K562 (cell line): ENCODE measurements at regions not wholly inside any gene's neighbourhood (a gene's known extent, or its start where the extent isn't known, plus 50 kb on each side); places are given as distances from the start of the nearest gene placed in this dataset.
A peak's percentile ranks its signal among the peaks of the same experiment; 100 is the strongest.

Experiments
- ELF4 ChIP-seq: fragments of 450-650 bp; formaldehyde crosslinking; IDR thresholded peaks from 2 replicates; pipeline ENCODE4 v1.4.0; 2022; ENCODE audit warnings: missing genetic modification characterization
- MAFG ChIP-seq: fragments of 450-650 bp; conservative IDR thresholded peaks from 2 replicates; pipeline ENCODE4 v1.6.1; 2016; ENCODE audit warnings: missing genetic modification characterization, missing compliant biosample characterization
- NR2C2 ChIP-seq, 2 experiments: fragments of 200-800 bp in 1 of 2; sonication (Bioruptor generic) in 1 of 2; sonication (generic) in 1 of 2; formaldehyde crosslinking in 1 of 2; IDR thresholded peaks; 2 replicates each; pipeline versions ENCODE4 v1.6.1 to v1.8.0; 2016 to 2022; ENCODE audit warnings: mild to moderate bottlenecking in 1 of 2, missing compliant biosample characterization in 1 of 2, missing genetic modification characterization in 1 of 2, missing genetic modification reagents in 1 of 2
- RBM39 ChIP-seq: fragments of 200-400 bp; formaldehyde crosslinking; optimal IDR thresholded peaks from 2 replicates; pipeline ENCODE3; 2018; ENCODE audit warnings: low read depth, low read length
- SLC30A9 ChIP-seq: fragments of 250-450 bp; sonication (Bioruptor Pico); IDR thresholded peaks from 2 replicates; pipeline ENCODE4 v1.8.0; 2022; ENCODE audit warnings: mild to moderate bottlenecking, moderate library complexity
- SP1 ChIP-seq: sonication (generic); formaldehyde crosslinking; IDR thresholded peaks from 2 replicates; pipeline ENCODE4 v1.8.1; 2022; ENCODE audit warnings: mild to moderate bottlenecking, missing genetic modification reagents
- TFAM ChIP-seq: fragments of 250-450 bp; sonication (Bioruptor Pico); conservative IDR thresholded peaks from 2 replicates; pipeline ENCODE4 v1.5.0; 2021; ENCODE audit warnings: mild to moderate bottlenecking, moderate library complexity
- ZNF561 ChIP-seq: fragments of 450-650 bp; formaldehyde crosslinking; conservative IDR thresholded peaks from 2 replicates; pipeline ENCODE4 v1.4.0; 2020; ENCODE audit warnings: mild to moderate bottlenecking, moderate library complexity
- TF ChIP-seq, protein P1 (sequence below): sonication (generic); formaldehyde crosslinking; IDR thresholded peaks from 2 replicates; pipeline ENCODE4 v1.8.0; 2022; ENCODE audit warnings: mild to moderate bottlenecking, missing genetic modification reagents
- TF ChIP-seq, protein P2 (sequence below): fragments of 450-650 bp; IDR thresholded peaks from 2 replicates; pipeline ENCODE4 v1.7.1; 2018; ENCODE audit warnings: mild to moderate bottlenecking, low read depth; ENCODE audit not compliant: partially characterized antibody
- TF ChIP-seq, protein P3 (sequence below): fragments of 450-650 bp; formaldehyde crosslinking; IDR thresholded peaks from 2 replicates; pipeline ENCODE4 v1.4.0; 2022; ENCODE audit warnings: missing genetic modification characterization
- TF ChIP-seq, protein P4 (sequence below), 2 experiments: fragments of 450-650 bp; conservative IDR thresholded peaks; 2 replicates each; pipeline ENCODE4 v1.6.1; 2017; ENCODE audit warnings: mild to moderate bottlenecking in 2 of 2, moderate library complexity in 2 of 2
- TF ChIP-seq, protein P5 (sequence below): fragments of 250-450 bp; sonication (Bioruptor Pico); IDR thresholded peaks from 2 replicates; pipeline ENCODE4 v1.5.0; 2020; ENCODE audit warnings: mild to moderate bottlenecking, borderline replicate concordance

DNA sequence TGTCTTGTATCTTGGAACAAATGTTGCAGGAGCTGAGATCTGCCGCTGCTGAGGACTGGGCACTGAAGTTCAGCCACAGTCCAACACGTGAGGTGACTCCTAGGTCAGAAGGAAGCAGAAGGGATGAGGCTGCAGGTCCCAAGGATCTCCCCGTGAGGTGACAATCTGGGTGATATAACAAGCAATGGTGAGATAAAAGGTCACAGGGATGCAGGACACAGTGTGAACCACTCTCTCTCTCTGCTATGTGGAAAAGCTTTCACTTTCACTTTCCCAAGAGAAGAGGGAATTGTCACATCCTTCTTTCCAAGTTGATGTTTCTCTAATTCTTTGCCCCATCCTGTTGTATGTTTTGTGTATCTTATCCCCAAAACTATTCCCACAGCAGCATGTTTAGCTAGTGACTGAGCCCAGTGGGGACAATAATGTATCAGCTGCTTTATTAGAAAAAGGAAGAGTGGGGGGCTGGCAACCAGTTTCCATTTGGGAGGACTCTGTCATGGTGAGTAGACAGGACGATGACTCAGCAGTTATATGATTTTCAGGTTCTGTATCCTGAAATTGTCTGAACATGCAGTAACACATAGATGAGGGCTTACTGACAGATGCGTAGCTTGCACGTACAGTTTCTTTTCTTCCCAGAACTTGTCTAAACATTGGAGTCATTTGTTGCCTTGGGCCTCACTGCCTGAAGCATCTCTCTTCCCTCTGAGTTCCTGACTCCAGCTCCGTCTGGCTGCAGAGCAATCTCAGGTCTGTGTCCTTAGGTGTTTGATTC is 1415.8 kb upstream of the TENM3 start (continued):
- TF ChIP-seq, protein P1, sequence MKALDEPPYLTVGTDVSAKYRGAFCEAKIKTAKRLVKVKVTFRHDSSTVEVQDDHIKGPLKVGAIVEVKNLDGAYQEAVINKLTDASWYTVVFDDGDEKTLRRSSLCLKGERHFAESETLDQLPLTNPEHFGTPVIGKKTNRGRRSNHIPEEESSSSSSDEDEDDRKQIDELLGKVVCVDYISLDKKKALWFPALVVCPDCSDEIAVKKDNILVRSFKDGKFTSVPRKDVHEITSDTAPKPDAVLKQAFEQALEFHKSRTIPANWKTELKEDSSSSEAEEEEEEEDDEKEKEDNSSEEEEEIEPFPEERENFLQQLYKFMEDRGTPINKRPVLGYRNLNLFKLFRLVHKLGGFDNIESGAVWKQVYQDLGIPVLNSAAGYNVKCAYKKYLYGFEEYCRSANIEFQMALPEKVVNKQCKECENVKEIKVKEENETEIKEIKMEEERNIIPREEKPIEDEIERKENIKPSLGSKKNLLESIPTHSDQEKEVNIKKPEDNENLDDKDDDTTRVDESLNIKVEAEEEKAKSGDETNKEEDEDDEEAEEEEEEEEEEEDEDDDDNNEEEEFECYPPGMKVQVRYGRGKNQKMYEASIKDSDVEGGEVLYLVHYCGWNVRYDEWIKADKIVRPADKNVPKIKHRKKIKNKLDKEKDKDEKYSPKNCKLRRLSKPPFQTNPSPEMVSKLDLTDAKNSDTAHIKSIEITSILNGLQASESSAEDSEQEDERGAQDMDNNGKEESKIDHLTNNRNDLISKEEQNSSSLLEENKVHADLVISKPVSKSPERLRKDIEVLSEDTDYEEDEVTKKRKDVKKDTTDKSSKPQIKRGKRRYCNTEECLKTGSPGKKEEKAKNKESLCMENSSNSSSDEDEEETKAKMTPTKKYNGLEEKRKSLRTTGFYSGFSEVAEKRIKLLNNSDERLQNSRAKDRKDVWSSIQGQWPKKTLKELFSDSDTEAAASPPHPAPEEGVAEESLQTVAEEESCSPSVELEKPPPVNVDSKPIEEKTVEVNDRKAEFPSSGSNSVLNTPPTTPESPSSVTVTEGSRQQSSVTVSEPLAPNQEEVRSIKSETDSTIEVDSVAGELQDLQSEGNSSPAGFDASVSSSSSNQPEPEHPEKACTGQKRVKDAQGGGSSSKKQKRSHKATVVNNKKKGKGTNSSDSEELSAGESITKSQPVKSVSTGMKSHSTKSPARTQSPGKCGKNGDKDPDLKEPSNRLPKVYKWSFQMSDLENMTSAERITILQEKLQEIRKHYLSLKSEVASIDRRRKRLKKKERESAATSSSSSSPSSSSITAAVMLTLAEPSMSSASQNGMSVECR (CRISPR knock-in tag), result no peak
- TF ChIP-seq SLC30A9, result no peak
- TF ChIP-seq, protein P2, sequence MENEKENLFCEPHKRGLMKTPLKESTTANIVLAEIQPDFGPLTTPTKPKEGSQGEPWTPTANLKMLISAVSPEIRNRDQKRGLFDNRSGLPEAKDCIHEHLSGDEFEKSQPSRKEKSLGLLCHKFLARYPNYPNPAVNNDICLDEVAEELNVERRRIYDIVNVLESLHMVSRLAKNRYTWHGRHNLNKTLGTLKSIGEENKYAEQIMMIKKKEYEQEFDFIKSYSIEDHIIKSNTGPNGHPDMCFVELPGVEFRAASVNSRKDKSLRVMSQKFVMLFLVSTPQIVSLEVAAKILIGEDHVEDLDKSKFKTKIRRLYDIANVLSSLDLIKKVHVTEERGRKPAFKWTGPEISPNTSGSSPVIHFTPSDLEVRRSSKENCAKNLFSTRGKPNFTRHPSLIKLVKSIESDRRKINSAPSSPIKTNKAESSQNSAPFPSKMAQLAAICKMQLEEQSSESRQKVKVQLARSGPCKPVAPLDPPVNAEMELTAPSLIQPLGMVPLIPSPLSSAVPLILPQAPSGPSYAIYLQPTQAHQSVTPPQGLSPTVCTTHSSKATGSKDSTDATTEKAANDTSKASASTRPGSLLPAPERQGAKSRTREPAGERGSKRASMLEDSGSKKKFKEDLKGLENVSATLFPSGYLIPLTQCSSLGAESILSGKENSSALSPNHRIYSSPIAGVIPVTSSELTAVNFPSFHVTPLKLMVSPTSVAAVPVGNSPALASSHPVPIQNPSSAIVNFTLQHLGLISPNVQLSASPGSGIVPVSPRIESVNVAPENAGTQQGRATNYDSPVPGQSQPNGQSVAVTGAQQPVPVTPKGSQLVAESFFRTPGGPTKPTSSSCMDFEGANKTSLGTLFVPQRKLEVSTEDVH, result no peak
- TF ChIP-seq SP1 (CRISPR knock-in tag), result no peak
- TF ChIP-seq RBM39, result no peak
- no peak for TF ChIP-seq ZNF561 (CRISPR knock-in tag)
- TF ChIP-seq, protein P3, sequence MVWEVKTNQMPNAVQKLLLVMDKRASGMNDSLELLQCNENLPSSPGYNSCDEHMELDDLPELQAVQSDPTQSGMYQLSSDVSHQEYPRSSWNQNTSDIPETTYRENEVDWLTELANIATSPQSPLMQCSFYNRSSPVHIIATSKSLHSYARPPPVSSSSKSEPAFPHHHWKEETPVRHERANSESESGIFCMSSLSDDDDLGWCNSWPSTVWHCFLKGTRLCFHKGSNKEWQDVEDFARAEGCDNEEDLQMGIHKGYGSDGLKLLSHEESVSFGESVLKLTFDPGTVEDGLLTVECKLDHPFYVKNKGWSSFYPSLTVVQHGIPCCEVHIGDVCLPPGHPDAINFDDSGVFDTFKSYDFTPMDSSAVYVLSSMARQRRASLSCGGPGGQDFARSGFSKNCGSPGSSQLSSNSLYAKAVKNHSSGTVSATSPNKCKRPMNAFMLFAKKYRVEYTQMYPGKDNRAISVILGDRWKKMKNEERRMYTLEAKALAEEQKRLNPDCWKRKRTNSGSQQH, result no peak
- no peak for TF ChIP-seq ELF4 (CRISPR knock-in tag)
- TF ChIP-seq MAFG (tag), result peak; percentile 86
- no peak for TF ChIP-seq NR2C2 (CRISPR knock-in tag; IDR thresholded peaks at IDR 0.05)
- peak; percentile 50; the same call in 1 of the 2 replicates for TF ChIP-seq NR2C2 (tag; IDR thresholded peaks at IDR 0.05)
- TF ChIP-seq, protein P4, sequence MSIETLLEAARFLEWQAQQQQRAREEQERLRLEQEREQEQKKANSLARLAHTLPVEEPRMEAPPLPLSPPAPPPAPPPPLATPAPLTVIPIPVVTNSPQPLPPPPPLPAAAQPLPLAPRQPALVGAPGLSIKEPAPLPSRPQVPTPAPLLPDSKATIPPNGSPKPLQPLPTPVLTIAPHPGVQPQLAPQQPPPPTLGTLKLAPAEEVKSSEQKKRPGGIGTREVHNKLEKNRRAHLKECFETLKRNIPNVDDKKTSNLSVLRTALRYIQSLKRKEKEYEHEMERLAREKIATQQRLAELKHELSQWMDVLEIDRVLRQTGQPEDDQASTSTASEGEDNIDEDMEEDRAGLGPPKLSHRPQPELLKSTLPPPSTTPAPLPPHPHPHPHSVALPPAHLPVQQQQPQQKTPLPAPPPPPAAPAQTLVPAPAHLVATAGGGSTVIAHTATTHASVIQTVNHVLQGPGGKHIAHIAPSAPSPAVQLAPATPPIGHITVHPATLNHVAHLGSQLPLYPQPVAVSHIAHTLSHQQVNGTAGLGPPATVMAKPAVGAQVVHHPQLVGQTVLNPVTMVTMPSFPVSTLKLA (conservative IDR thresholded peaks at IDR 0.05), result no peak
- TF ChIP-seq, protein P5, sequence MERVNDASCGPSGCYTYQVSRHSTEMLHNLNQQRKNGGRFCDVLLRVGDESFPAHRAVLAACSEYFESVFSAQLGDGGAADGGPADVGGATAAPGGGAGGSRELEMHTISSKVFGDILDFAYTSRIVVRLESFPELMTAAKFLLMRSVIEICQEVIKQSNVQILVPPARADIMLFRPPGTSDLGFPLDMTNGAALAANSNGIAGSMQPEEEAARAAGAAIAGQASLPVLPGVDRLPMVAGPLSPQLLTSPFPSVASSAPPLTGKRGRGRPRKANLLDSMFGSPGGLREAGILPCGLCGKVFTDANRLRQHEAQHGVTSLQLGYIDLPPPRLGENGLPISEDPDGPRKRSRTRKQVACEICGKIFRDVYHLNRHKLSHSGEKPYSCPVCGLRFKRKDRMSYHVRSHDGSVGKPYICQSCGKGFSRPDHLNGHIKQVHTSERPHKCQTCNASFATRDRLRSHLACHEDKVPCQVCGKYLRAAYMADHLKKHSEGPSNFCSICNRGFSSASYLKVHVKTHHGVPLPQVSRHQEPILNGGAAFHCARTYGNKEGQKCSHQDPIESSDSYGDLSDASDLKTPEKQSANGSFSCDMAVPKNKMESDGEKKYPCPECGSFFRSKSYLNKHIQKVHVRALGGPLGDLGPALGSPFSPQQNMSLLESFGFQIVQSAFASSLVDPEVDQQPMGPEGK, result no peak
- no peak for TF ChIP-seq TFAM (CRISPR knock-in tag)
